Suppressor macrophage treated with lipopolysaccharide for 4 hours (primary cell): ENCODE measurements at regions not wholly inside any gene's neighbourhood (a gene's known extent, or its start where the extent isn't known, plus 50 kb on each side); places are given as distances from the start of the nearest gene placed in this dataset.
"Not testable (repeated sequence)": the region's sequence is repeated elsewhere in the genome, so short reads cannot be mapped to it uniquely, and the experiment has no call there.

ENCODE experiments used
- DNase-seq: peaks from one replicate; pipeline ENCODE4 v3.0.0-alpha.2; 2020

DNA sequence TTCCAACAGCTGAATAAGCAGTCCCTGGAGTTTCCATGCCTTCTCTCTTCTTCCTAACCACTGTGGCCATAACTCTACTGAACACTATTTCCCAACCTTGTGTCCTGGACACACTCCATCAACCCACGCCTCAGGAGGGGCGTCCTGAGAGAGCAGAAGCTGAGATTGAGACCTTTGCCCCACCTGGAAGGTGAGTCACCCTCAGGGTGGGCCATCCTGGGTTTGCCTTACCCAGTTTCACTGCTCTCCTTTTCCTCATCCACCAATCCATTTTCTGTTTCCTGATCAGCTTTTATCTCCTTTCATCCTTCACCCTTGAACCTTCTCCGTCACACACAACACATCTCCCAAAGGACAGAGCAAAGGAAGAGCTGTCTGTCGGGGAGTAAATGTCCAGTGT, 91.4 kb downstream of the TMEM130 start:
- no peak for DNase-seq

DNA sequence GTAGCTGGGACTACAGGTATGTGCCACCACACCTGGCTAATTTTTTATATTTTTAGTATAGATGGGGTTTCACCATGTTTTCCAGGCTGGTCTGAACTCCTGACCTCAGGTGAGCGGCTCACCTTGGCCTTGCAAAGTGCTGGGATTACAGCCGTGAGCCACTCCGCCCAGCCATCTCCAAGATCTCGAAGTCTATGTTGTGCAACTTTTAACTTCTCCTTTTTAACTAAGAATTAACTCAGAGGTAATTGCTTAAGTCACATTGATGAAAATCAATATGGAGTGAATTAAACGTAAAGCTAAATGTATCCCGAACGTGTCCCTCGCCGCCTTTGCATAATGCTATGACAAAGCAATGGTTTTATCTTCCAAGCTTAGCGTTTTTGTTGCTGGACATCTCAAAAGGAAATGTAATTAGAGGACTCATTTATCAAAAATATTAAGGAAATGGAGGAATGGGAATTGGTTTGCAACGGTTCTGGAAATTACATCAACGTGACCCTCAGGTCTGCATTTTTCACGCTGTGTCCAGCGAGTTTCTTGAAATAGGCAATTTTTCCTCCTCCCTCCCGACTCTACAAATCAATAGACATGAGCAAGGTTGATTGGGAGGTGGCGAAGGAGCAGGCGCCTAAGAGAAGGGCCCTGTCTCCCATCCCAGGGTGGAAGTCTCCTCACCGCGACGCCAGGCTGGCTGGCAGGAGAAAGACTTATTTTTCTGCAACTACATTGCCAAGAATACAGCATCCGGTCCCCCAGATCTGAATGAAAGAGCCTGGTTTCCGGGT, 89.8 kb downstream of the TMEM130 start:
- peak; percentile 16 for DNase-seq

DNA sequence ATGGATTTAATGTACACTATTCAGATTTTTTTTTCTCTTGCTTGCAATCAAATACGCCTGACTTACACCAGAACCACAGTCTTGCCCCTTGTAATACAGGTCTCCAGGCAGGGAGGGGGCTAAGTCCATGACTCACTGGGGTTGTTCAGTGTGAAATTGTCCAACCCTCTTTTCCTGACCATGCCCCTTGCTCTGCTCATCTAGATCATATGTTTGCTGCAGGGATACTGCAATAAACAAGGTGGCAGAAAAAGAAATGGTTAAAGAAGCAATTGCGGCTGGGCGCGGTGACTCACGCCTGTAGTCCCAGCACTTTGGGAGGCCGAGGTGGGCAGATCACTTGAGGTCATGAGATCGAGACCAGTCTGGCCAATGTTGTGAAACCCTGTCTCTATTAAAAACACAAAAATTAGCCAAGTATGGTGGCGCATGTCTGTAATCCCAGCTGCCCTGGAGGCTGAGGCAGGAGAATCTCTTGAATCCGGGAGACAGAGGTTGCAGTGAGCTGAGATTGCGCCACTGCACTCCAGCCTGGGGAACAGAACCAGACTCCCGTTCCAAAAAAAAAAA, 85.5 kb downstream of the TMEM130 start:
- DNase-seq = no peak

DNA sequence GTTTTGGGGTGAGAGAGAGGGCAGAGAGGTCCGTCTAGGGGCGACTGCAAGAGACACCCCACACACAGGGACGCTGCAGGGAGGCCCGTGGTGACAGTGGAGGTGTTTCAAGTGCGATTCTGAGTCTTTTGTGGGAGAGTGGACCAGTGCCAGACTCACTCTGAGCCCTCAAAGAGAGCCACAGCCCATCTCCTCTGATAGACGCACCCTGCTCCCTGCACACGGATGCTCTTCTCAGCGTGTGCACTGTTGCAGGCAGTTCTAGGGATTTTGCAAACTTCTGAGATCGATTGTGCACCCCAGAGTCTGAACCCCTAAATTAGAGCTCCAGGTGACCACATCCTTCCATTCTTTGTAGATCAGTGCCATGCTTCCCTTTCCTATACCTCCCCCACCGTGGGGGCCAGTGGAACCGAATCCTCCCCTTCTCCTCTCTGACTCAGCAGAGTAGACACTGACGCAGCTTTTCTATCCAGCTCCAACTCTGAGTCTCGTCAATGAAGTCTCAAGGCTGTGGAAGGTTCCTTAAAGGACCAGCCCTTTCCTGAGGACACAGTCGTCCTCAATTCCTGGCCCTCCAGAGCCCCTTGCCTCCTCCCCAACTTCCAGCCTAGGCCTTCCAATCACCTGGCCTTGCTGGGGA, 83.8 kb downstream of the TMEM130 start:
- no peak for DNase-seq

DNA sequence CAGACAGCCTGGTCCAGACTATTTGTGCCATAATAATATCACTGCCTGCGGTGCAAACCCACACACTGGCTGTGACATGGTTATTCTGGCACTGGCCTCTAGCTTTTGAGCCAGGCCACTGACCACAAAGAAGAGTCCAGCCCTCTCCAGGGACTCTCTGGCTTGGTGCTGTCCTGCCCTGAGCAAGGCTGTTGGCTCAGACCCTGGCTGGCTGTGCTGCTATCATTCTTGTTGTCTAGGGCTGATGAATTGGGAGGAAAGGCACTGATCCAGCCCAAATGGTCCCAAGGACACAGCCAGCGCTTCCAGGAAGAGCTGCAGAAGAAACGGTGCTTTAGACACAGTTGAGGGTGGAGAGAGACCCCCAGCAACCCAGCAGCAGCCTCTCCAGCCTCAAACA, 80.8 kb downstream of the TMEM130 start:
- DNase-seq = no peak

DNA sequence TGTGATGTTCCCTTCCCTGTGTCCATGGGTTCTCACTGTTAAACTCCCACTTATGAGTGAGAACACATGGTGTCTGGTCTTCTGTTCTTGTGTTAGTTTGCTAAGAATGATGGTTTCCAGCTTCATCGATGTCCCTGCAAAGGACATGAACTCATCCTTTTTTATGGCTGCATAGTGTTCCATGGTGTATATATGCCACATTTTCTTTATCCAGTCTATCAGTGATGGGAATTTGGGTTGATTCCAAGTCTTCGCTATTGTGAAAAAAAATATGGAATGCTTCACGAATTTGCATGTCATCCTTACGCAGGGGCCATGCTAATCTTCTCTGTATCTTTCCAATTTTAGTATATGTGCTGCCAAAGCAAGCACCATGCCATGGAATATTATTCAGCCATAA, 75.4 kb downstream of the TMEM130 start:
- DNase-seq = not testable (repeated sequence)

DNA sequence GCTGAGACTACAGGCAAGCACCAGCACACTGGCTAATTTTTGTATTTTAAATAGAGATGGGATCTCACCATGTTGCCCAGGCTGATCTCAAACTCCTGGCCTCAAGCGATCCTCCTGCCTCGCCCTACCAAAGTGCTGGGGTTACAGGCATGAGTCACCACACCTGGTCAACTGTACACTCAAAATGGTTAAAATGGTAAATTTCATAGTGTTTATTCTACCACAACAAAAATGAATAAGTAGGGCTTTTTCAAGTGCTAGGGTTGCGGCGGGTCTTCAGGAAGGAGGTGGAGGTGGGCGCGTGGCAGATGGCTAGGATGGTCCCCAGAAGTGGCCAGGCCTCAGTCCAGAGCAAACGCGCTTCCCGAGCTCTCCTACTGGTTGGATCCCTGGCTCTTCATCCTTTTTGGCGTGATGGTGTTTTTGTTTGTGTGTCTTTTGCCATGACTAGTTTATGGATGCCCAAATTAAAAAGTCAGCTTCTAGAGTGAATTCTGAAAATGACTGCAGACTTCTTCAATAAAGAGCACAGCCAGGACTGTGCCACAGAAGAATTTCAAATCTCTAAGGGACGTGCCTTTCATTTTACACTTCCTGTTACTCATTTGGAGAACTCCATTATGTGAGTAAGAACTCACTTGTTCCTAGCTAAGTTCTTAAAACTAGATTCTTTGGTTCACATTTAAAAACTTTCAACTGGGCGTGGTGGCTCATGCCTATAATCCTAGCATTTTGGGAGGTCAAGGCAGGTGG, 73.9 kb downstream of the TMEM130 start:
- DNase-seq = peak; percentile 10
